Stimulated activated CD4-positive, alpha-beta T cell treated with anti-CD3 and anti-CD28 coated beads, Interleukin-12 subunit alpha, Interleukin-12 subunit beta, amount 100 ng/mL, for 24 hours (primary cell): ENCODE measurements at regions not wholly inside any gene's neighbourhood (a gene's known extent, or its start where the extent isn't known, plus 50 kb on each side); places are given as distances from the start of the nearest gene placed in this dataset.

ENCODE experiments used
- DNase-seq, 2 experiments: peaks; one replicate each; pipeline ENCODE4 v3.0.0-alpha.2; 2020; ENCODE audit warnings: low read depth in 2 of 2

DNA sequence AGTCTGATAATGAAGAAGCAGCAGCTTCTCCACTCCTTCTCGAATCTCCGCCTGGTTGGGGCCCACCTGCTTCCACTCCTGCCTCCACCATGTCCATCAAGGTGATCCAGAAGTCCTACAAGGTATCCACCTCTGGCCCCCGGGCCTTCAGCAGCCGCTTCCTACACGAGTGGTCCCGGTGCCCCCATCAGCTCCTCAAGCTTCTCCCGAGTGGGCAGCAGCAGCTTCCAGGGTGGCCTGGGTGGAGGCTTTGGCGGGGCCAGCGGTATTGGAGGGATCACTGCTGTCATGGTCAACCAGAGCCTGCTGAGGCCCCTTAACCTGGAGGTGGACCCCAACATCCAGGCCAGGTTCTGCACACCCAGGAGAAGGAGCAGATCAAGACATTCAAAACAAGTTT lies 381.0 kb upstream of the USP15 start:
- no peak for DNase-seq

DNA sequence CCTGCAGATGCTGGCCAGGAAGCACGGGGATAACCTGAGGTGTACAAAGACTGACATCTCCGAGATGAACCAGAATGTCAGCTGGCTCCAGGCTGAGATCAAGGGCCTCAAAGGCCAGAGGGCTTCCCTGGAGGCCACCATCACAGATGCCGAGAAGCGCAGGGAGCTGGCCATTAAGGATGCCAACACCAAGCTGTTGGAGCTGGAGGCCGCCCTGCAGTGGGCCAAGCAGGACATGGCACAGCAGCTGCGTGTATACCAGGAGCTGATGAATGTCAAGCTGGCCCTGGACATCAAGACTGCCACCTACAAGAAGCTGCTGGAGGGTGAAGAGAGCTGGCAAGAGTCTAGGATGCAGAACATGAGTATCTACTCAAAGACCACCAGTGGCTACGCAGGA lies 380.0 kb upstream of the USP15 start:
- DNase-seq: no peak

DNA sequence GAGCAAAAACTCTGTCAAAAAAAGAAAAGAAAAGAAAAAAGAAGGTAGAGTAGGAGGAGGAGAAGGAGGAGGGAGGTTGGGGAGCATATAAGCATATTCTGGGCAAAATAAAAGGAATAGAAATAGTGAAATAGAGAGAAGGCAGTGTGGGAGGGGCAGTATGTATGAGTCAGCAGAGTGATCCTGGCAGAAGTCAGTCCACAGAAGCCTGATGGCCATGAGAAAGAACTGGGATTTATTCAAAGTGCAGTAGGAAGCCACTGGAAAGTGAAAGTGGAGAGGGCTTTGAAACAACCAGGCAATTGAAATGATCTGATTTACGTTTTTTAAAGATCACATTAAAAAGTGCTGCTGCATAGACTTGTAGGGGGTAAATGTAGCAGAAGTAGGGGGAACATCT lies 368.6 kb upstream of the USP15 start:
- DNase-seq: no peak

DNA sequence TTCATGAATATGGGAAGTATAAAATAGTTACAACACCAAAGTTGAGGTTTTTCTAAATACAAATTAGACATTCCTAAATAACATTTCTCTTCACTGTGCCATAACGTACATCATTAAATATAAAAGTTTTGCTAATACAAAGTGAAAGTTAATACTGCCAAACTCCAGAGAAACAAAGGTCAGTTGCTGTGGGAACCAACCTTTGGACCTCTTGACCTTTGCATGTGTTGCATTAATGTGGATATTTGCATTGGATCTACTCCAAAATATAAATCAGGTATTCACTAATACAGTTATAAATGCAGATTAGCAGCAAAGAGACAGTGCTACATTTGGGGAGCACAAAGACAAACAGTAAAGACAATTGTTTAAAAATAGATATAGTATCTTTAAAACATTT lies 366.0 kb upstream of the USP15 start:
- no peak for DNase-seq

DNA sequence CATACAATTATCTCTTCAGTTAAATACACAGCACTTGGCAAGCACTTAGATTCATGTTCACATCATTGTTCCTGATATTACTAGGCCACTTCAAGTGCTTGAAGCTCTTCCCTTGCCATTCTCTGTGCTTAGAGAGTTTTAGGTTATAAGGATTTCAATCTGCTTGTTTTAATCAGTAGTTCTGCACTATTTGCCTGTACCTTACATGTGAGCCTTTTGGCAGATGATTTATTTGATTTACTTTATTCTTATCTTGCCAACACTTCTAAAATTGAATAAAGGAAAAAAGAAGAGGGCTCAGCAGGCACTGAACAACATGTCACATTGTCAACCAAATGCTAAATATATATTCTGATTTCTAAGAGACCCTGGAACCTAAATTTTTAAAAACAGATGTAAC lies 363.8 kb upstream of the USP15 start:
- no peak for DNase-seq

DNA sequence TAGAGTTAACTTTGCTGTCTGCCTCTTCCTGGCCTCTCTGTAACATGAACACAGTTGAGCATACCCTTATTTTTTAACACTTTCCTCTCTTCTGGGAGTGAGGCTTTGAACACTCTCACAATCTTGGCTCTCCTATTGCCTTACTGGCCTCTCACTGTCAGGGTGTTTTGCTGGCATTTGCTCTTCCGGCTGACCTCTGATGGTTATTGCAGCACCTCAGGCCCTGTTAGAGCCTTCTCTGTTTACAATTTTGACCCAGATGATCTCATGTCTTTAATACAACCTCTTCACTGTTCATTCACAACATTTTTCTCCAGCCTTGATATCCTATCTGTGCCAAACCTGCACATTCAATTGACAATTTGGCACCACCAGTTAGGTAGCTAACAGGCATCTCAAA lies 357.8 kb upstream of the USP15 start:
- DNase-seq: no peak

DNA sequence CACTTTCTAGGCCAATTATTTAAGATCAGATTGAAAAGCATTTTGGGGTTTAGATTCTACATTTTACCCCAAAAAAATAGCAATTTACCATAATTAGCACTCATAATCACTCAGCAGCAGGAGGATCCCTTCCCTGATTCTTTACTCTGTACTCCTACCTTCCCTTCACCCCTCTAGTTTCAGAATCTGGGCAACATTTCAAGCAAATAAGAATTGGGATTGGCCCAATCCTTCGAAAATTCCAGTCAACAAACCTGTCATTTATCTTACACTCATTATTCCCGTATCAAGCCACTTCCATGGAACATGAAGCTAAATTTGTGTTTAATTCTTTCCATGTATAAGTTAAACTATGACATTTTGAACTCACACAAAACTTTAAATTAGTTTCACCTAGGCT lies 349.1 kb upstream of the USP15 start:
- DNase-seq: no peak

DNA sequence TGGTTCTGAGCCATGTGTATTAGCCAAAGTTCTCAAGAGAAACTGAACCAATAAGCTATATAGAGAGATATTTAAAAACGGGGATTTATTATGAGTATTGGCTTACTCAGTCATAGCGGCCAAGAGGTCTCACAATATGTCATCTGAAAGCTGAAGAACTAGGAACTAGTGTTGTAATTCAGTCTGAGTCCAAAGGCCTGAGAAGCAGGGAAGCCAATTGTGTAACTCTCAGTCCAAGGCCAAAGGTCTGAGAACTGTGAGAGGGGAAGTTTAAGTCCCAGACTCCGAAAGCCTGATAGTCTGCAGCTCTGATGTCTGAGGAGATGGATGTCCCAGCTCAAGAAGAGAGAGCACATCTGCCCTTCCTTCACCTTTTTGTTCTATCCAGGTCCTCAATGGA lies 344.8 kb upstream of the USP15 start:
- DNase-seq: no peak

DNA sequence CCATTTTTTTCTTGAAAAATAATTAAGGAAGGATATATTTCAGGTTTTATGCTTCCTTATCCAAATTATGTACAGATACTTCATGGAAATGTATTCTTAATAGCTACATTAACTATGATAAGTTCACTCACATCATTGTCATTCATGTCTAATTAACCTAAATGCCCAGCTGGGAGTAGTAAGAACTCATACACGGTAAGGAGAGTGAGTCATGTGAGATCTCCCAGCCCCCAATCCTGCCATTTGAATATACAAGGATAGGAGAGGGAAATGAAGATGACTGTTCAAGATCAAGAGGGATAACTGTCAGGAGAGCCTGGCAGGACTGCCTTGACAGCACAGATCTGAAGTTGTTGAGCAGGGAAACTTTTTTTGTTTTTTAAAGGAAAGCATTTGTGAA lies 343.4 kb upstream of the USP15 start:
- DNase-seq: no peak

DNA sequence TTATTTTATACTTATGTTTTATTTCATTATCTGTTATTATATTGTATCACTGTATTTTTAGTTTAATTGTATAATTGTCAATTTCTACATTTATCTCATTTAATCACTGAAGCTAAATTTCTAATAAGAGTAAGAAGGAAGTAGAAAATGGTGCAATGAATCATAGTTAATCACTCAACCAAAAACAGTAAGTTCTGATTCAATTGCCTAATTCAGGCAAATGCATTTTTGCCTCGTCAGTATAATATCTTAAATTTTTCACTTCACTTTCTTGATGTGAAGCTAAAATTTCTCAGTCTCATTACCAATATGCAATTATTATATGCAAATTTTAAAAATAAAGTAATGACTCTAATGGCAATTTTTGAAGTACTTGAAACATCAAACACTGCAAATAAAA lies 340.5 kb upstream of the USP15 start:
- DNase-seq: no peak

DNA sequence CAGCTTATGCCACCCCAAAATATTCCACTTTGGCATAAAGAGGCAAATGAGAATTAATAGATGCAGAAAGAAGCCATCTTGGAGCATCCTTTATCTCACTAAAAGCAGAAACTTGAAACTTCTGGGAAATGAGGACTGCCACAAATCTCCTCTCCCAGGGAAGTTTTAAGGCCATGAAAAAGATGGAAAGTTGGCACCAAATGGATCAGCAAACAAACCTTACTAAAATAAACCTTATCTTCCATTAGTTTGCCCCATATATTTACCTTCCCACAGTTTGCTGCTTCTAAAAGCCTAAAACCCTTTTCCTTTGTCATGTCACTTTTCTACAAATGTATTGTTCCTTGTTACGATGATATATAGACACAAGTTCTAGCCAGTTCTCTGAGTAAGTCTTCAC lies 340.0 kb upstream of the USP15 start:
- DNase-seq: no peak

DNA sequence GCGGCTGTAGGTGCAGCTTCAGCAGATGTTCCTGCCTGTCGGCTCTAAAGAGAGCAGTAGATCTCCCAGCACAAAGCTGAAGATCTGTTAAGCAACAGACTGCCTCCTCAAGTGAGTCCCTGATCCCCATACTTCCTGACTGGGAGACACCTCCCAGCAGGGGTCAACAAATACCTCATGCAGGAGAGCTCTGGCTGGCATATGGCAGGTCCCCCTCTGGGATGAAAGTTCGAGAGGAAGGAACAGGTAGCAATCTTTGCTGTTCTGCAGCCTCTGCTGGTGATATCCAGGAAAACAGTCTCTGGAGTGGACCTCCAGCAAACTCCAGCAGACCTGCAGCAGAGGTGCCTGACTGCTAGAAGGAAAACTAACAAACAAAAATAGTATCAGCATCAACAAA lies 337.1 kb upstream of the USP15 start:
- DNase-seq: no peak

DNA sequence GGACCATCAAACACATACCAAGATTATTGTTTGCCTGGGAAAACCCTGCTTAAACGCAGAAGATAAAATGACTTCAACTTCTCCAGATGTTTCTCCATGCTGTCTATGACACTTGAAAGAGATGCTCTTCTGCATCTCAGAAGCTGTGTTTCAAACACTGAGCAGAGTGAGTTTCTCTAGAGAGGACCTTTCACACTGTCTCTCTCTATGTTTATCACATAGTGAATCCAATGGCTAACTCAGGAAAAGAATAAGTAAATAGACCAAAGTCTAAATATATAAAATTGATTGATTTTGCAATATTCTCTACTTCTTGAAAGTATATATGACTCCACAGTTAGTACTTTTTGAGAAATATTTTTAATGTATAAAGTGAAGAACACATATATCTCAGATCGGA lies 325.6 kb upstream of the USP15 start:
- no peak for DNase-seq

DNA sequence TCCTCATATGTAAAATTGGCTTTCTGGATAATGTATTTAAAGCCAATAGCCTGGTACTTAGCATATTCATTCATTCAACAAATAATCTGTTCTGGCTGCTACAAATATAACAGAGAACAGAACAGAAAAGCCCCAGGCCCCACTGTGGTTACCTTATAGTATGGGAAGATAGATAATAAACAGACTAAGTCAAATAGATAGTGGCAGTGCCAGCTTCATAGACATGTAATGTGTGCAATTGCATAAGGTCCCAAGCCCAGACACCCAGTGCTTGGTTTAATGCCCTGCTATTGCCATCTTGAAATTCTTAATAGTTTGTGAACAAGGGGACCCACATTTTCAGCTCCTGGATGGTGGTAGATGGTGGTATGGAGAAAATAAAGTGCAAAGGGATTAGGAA lies 320.2 kb upstream of the USP15 start:
- DNase-seq: no peak

DNA sequence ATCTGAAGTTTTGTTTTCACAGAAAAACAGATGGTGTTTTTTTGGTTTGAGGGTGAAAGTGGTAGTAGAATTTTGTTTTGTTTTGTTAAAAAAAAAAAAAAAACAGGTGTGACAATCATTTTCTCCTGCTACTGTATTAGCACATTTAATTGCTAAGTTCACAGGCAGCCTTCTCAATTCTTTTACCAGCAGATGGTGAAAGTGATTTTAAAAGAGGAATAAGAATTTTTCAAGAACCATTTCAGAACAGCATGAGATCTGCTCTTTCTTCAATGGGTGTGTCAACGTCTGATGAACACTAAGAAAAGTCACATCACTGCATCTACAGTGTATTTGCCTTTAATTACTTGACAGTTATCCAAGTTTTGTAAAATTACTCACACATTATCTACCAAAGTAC lies 303.7 kb upstream of the USP15 start:
- DNase-seq: no peak

DNA sequence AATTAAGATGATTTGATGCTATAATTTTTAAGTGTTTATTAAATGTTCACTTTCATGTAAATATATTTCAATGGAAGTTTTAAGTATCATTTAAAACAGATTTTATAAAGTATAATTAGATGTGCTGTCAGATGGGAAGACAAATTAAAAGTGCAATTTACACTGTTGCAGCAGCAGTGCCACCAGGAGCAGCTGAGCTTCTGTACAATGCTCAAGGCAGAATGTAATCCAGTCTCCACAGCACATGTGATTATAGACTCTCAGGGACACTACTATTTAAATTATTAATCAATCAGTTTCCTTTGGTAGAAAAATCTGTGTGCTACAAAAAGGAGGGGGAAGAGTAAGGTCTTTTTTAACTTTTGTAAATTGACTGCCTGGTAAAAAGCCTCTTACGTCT lies 285.7 kb upstream of the USP15 start:
- DNase-seq: no peak

DNA sequence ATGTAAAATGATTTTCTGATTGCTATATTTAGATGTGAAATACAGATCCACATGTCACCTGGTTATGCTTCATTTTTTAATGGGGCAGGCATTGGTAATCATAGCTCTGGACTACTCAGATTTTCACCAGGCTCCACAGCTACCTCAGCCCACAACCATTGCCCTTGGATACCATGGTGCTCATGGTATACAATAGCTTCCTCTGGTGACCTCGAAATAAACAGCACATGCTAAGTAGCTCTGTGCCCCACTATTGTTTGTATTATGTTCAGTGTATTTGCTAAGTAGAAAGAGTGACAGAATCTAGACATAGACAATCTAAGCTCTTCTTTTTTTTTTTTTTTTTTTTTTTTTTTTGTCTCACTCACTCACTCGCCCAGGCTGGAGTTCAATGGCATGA lies 274.4 kb upstream of the USP15 start:
- DNase-seq: no peak

DNA sequence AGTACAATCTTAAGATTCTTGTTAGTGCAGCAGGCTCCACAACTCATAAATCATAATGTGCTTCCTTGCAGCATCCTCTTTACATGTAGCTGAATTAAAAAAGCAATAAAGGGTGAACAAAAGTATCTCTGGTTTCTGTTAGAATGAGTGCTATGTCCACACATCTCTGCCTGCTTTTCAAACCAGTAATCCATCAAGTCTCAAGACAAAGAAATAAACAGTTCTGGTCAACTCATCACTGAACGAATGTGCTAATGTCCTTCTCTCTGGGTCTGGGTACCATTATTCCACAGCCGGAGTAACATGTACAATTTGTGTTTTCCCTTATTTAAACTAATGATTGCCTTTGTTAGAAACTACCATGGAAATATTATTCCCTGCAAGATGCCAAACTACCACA lies 273.0 kb upstream of the USP15 start:
- no peak for DNase-seq

DNA sequence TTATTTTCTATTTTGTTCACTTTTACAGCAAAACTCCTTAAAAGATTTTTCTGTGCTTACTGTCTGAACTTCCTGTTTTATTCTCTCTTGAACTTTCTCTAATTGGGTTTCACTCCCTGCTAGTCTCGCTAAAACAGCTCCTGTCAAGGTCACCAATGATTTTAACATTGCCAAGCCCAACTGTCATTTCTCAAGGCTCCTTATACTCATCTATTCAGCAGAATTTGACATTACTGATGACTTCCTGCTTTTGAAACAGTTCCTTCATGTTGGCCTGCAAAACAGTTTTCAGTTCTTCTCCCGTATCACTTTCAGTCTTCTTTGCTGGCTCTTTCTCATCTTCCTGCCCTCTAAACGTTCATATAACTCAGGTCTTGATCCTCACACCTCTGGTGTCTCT lies 268.5 kb upstream of the USP15 start:
- no peak for DNase-seq

DNA sequence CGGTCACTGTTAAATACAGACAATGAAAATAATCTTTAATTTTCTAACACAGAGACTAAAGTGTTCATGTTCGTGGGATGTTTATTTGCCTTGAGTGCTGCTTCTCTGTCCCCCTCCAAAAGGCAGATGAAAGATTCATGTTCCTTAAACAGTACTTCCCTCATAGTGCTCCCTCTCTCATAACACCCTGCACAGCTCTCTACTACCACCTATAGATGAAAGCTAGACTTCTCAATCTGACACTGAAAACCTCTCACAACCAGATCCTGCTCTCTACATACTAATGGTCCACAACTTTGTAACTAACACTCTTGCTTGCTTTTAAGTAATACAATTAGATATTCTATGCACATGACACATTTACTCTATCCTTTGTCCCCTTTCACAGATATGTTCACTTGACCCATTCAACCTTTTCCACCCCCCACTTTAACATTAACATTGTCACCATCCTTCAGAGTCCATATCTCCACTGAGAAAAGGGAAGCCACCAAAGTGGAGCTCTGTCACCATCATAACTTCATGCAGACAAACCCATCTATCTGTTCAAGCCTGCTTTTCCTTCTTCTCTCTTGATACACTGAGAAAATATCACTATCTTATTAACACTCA lies 266.4 kb upstream of the USP15 start:
- DNase-seq: no peak

DNA sequence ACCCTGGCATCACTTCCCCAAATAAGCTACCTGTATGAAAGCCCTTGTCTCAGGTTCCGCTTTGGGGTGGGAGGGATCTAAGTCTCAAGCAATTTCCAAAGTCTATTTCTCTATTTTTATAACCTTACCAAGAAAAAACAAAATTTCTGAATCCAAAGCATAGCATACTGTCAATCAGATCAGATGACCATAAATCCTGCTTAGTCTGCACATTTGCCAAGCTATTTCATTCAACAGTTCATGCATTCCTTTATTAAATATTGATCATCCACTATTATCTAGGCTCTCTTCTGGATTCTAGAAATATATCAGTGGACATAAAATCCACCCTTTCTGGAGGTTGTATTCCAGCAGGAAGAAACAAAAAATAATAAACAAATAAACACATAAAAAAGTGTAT lies 263.5 kb upstream of the USP15 start:
- DNase-seq: no peak

DNA sequence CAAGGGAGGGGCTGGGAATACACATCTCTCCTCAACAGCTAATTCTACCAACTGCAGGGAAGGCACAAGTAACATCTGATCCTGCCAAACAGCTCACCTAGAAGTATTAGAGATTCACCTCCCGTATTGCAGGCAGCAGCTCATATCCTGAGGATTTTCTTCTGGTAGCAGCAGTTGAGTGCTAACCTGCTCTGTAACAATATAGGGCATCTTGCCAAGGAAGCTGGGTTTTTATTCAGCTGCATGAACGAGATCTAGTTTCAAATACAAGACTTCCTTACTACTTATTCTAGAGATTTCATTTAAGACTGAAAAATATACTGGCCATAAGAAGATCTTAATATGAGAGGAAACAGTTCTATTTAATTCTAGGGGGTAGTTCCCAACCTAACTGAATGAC lies 261.4 kb upstream of the USP15 start:
- no peak for DNase-seq

DNA sequence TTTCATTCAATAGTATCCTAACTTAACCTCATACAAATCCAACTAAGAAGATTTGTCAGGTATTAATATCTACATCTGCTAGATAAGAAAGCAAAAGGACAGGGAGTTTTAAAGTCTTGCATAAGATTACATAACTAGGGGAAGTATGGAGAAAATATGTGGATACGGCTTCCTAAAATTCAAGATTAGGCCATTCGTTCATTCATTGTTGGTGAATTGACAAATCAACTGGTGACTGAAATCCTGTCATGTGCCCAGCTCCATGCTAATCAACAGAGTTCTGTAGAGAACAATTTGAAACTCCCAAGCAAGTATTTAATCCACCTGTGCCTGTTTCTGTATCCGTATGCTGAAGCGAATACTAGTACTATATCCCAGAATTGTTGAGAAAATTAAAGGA lies 260.9 kb upstream of the USP15 start:
- no peak for DNase-seq

DNA sequence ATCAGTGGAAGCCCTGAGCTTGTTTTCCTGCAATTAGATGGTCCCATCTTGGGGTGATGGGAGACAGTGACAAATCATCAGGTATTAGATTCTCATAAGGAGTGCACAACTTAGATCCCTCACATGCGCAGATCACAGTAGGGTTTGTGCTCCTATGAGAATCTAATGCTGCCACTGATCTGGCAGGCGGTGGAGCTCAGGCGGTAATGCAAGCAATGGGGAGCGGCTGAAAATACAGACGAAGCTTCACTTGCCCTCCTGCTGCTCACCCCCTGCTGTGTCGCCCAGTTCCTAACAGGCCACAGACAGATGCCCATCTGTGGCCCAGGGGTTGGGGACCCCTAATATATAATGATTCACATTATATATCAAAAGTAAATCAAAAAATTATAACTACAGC lies 258.8 kb upstream of the USP15 start:
- no peak for DNase-seq

DNA sequence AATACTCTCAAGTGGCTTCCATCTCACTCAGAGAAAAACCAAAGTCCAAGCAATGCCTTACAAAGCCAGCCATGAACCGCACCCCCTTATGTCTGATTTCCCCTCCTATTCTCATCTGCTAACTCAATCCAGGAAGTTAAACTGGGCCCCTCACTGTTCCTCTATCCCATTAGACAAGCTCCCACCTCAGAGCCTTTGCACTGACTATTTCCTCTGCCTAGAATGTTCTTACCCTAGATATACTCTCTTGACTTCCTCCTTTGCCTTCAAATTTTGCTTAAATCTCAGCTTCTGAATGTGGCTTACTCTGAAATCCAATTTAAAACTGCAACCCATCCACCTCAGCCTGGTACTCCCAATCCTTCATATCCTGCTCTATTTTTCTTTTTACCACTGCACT lies 257.0 kb upstream of the USP15 start:
- DNase-seq: no peak
